GM12865 (cell line): ENCODE measurements at regions not wholly inside any gene's neighbourhood (a gene's known extent, or its start where the extent isn't known, plus 50 kb on each side); places are given as distances from the start of the nearest gene placed in this dataset.

Experiments used
- DNase-seq: peaks from one replicate; pipeline ENCODE4 v3.0.0; 2010; ENCODE audit warnings: low read depth
- H3K4me3 ChIP-seq: 2 replicates; pipeline ENCODE4 v1.5.1; 2011; ENCODE audit warnings: mild to moderate bottlenecking, low read depth, low read length, control low read depth
- TF ChIP-seq, protein P1 (sequence below): IDR thresholded peaks from 2 replicates; pipeline ENCODE4 v1.5.1; 2011; ENCODE audit warnings: low read length, control low read depth, low read depth, inconsistent platforms; ENCODE audit not compliant: insufficient read depth; ENCODE audit errors: missing control alignments

DNA sequence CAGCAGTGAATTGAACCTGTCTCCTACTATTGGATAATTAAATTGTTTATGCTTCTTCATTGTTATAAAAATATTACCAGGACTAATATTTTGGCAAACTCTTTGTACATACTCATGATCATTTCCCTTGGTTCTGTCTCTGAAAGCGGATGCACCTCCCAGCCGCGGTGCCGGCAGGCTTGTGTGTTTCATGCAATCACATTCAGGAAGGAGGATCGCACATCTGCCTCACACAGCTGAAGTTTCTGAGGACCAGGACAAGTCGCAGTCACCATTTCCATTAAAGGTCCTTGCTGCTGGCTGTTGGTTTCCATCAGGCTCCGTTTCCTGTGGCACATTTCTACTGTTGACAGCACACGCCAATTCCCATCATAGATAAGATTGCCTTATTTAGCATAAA is 117.8 kb upstream of the SHH start:
- DNase-seq = no peak
- TF ChIP-seq, protein P1, sequence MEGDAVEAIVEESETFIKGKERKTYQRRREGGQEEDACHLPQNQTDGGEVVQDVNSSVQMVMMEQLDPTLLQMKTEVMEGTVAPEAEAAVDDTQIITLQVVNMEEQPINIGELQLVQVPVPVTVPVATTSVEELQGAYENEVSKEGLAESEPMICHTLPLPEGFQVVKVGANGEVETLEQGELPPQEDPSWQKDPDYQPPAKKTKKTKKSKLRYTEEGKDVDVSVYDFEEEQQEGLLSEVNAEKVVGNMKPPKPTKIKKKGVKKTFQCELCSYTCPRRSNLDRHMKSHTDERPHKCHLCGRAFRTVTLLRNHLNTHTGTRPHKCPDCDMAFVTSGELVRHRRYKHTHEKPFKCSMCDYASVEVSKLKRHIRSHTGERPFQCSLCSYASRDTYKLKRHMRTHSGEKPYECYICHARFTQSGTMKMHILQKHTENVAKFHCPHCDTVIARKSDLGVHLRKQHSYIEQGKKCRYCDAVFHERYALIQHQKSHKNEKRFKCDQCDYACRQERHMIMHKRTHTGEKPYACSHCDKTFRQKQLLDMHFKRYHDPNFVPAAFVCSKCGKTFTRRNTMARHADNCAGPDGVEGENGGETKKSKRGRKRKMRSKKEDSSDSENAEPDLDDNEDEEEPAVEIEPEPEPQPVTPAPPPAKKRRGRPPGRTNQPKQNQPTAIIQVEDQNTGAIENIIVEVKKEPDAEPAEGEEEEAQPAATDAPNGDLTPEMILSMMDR = no peak
- H3K4me3 ChIP-seq = no peak overlapping the region

DNA sequence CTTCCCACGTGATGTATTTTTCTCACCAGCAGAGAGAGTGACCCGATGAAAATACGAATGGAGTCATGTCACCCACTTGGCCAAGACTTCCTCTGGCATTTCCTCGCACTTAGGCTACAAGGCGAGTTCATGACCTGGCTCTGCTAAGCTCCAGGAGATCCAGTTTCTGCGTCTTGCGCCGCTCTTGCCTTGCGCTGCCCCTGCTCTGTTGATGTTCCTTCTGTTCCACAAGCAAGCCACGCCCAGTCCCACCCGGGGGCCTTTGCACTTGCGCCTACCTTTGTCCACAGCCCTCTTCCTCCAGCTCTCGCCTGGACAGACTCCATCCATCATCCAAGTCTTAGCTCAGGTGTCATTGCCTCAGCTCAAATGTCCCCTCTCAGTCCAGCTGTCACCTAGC is 116.3 kb upstream of the SHH start:
- TF ChIP-seq, protein P1 = no peak
- no peak overlapping the region for H3K4me3 ChIP-seq
- no peak for DNase-seq

DNA sequence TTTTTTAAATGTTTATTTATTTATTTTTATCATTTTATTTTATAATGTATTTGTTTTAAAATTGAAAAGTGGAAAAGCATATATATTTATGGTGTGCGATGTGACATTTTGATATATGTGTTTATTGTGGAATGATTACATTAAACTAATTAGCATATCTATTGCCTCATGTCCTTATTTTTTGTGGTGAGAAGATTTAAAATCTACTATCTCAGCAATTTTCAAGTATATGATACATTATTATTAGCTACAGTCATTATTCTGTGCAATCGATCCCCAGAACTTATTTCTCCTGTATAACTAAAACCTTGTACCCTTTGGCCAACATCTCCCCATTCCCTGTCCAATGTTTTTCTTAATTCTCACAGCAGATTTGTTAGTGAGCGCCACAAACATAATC is 115.6 kb upstream of the SHH start:
- no peak for DNase-seq
- no peak overlapping the region for H3K4me3 ChIP-seq
- TF ChIP-seq, protein P1 = no peak

DNA sequence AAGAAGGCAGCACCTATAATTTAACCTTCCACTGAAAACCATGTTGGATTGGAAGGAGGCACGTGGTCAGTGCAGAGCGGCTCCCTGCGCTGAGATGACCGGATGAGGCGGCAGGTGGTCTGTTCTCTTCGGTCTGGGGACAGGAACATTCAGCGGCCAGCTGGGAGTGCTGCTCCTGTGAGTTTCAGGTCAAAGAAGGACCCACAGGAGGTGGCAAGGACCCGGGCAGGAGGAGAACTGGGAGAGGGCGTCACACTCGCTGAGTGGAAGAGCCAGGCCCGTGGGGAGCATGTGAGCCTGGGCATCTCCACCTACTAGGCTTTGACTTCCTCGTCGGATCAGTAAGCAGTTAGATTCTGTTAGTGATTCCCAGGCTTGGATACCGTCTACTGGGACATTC is 113.4 kb upstream of the SHH start:
- DNase-seq = no peak
- TF ChIP-seq, protein P1 = no peak
- H3K4me3 ChIP-seq = no peak overlapping the region

DNA sequence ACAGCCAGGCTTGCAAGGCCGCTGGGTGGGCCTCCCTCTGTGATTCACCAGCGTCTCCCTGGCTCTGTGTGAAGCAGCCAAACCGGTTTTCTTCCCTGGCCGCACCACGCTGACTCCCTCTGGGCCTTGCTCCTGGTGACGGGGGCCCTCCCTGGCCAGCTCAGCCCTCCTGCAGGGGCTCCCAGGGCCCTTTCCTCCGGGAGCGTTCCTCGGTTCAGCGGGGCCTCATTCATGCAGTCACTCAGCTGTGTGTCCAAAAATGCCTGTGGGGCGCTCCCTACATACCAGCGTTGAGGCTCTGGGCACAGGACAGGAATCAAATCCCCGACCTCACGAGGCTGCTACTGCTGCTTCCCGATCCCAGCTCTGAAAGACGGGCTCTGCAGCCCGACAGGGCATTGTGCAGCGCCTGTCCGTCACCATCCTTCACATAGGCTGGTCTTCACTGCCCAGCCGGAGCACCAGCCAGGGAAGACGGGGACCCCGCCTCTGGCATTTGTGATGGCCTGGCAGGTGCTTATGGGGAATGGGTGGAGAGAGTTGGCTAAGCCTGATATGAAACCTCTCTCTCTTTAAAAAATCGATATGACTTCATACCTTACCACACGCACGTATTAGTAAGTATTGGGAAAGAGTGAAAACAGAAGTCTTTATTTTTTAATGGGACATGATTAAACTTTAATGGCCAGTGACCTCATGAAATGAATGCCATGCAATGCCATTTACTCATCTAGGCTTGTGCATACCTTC is 110.0 kb upstream of the SHH start:
- H3K4me3 ChIP-seq = no peak overlapping the region
- TF ChIP-seq, protein P1 = no peak
- DNase-seq = no peak

DNA sequence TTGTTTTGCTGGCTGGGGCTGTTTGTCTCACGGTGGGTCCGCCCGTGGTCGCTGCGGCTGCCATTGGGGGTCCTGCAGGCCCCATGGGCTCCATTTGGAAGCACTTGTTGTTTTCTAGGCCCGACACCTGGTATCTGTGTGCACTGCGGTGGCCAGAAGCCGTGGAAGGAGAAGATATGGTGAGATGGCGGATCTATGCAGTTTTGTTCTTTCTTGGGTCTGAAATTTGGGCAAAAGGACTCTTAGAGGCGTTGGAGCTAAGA is 109.5 kb upstream of the SHH start:
- no peak for DNase-seq
- H3K4me3 ChIP-seq = no peak overlapping the region
- TF ChIP-seq, protein P1 = no peak
